Suprapubic skin (tissue), 4 donors: ENCODE measurements at regions not wholly inside any gene's neighbourhood (a gene's known extent, or its start where the extent isn't known, plus 50 kb on each side); places are given as distances from the start of the nearest gene placed in this dataset.

ENCODE experiments used
- EP300 ChIP-seq: sonication (generic); formaldehyde crosslinking; IDR thresholded peaks from one replicate; pipeline ENCODE4 v1.6.1; 2017; ENCODE audit warnings: antibody characterized with exemption
- POLR2A ChIP-seq, 2 donors: fragments of 450-650 bp; IDR thresholded peaks; one replicate each; pipeline ENCODE4 v1.6.1; 2017; ENCODE audit warnings: antibody characterized with exemption in 2 of 2, mild to moderate bottlenecking in 2 of 2, moderate library complexity in 2 of 2
- POLR2AphosphoS5 ChIP-seq, 3 donors: sonication (generic); formaldehyde crosslinking; IDR thresholded peaks; one replicate each; pipeline ENCODE4 v1.6.1; 2017; ENCODE audit warnings: antibody characterized with exemption in 3 of 3
- TF ChIP-seq, protein P1 (sequence below), 2 donors: fragments of 200-600 bp in 1 of 2; fragments of 450-650 bp in 1 of 2; sonication (generic) in 1 of 2; IDR thresholded peaks; one replicate each; pipeline ENCODE4 v1.5.1; 2016 to 2019; ENCODE audit warnings: antibody characterized with exemption in 2 of 2, mild to moderate bottlenecking in 1 of 2, moderate library complexity in 1 of 2

DNA sequence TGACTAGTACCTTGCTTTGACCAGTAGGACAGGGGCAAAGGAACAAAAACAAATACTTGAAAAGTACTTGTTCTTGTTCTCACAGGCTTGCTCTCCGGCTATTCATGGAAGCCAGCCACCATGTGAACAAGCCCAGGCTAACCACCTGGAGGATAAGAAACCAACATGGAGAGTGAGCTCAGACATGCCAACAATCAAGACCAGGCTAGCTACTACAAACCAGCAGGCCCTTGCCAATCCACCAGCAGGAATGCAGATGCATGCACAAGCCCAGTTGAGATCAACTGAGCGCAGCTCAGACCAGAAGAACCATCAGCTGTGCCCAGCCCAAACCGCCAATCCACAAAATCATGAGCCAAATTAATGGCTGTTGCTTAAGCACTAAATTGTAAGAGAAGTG is 180.1 kb upstream of the ISX start:
- TF ChIP-seq POLR2AphosphoS5 (IDR thresholded peaks at IDR 0.05) (no peak), POLR2A (IDR thresholded peaks at IDR 0.05) (no peak), EP300 (no peak)
- TF ChIP-seq, protein P1, sequence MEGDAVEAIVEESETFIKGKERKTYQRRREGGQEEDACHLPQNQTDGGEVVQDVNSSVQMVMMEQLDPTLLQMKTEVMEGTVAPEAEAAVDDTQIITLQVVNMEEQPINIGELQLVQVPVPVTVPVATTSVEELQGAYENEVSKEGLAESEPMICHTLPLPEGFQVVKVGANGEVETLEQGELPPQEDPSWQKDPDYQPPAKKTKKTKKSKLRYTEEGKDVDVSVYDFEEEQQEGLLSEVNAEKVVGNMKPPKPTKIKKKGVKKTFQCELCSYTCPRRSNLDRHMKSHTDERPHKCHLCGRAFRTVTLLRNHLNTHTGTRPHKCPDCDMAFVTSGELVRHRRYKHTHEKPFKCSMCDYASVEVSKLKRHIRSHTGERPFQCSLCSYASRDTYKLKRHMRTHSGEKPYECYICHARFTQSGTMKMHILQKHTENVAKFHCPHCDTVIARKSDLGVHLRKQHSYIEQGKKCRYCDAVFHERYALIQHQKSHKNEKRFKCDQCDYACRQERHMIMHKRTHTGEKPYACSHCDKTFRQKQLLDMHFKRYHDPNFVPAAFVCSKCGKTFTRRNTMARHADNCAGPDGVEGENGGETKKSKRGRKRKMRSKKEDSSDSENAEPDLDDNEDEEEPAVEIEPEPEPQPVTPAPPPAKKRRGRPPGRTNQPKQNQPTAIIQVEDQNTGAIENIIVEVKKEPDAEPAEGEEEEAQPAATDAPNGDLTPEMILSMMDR (IDR thresholded peaks at IDR 0.05): no peak
